ENCODE measurements at regions not wholly inside any gene's neighbourhood (a gene's known extent, or its start where the extent isn't known, plus 50 kb on each side); places are given as distances from the start of the nearest gene placed in this dataset.

- intact Hi-C loops (cut with micrococcal nuclease), result no loop called here
- DNase-seq (no peak), ATAC-seq (peak; percentile 88)
Observed at GRCh38 chr3:23663246-23663645, 142.5 kb upstream of the UBE2E1 start.

GRCh38 chr3:23663661-23664186, 142.0 kb upstream of the UBE2E1 start:
- intact Hi-C loops (cut with micrococcal nuclease), result no loop called here
- ATAC-seq, result peak; percentile 57

GRCh38 chr3:23664459-23664858, 141.3 kb upstream of the UBE2E1 start:
- ATAC-seq (no peak), DNase-seq (no peak)
- intact Hi-C loops (cut with micrococcal nuclease), result no loop called here

More at GRCh38 chr3:23663661-23664186, 142.0 kb upstream of the UBE2E1 start:
- no peak for DNase-seq

GRCh38 chr3:23665741-23666140, 140.0 kb upstream of the UBE2E1 start:
- no peak for ATAC-seq
- intact Hi-C loops (cut with micrococcal nuclease), result no loop called here
- DNase-seq, result no peak

- ATAC-seq, result no peak
- no peak for DNase-seq
- intact Hi-C loops (cut with micrococcal nuclease), result no loop called here
Observed at GRCh38 chr3:23666818-23667217, 138.9 kb upstream of the UBE2E1 start.

GRCh38 chr3:23667536-23668429, 138.0 kb upstream of the UBE2E1 start:
- intact Hi-C loops (cut with micrococcal nuclease), result no loop called here
- ATAC-seq (no peak), DNase-seq (no peak)

- intact Hi-C loops (cut with micrococcal nuclease), result no loop called here
- DNase-seq, result no peak
- no peak for ATAC-seq
Observed at GRCh38 chr3:23668430-23668904, 137.3 kb upstream of the UBE2E1 start.

- ATAC-seq, result no peak
- DNase-seq, result no peak
- intact Hi-C loops (cut with micrococcal nuclease), result no loop called here
Observed at GRCh38 chr3:23669541-23670255, 136.1 kb upstream of the UBE2E1 start.

GRCh38 chr3:23671851-23672589, 133.7 kb upstream of the UBE2E1 start:
- intact Hi-C loops (cut with micrococcal nuclease), result no loop called here
- DNase-seq (peak; percentile 61), ATAC-seq (peak; percentile 63)

GRCh38 chr3:23672628-23673027, 133.1 kb upstream of the UBE2E1 start:
- intact Hi-C loops (cut with micrococcal nuclease), result no loop called here
- ATAC-seq (no peak), DNase-seq (no peak)

GRCh38 chr3:23675010-23675409, 130.7 kb upstream of the UBE2E1 start:
- DNase-seq (no peak), ATAC-seq (no peak)
- intact Hi-C loops (cut with micrococcal nuclease), result no loop called here

- ATAC-seq (no peak), DNase-seq (no peak)
- intact Hi-C loops (cut with micrococcal nuclease), result no loop called here
Observed at GRCh38 chr3:23676093-23676492, 129.7 kb upstream of the UBE2E1 start.

- no peak for ATAC-seq
- no peak for DNase-seq
Observed at GRCh38 chr3:23682646-23683045, 123.1 kb upstream of the UBE2E1 start.

GRCh38 chr3:23685541-23686258, 120.1 kb upstream of the UBE2E1 start:
- DNase-seq (peak; percentile 49), ATAC-seq (peak; percentile 98)
- intact Hi-C loops (cut with micrococcal nuclease), result no loop called here

More at GRCh38 chr3:23682646-23683045, 123.1 kb upstream of the UBE2E1 start:
- intact Hi-C loops (cut with micrococcal nuclease), result no loop called here

- ATAC-seq, result no peak
- no peak for DNase-seq
- intact Hi-C loops (cut with micrococcal nuclease), result no loop called here
Observed at GRCh38 chr3:23686519-23686918, 119.2 kb upstream of the UBE2E1 start.

GRCh38 chr3:23691357-23691895, 114.3 kb upstream of the UBE2E1 start:
- intact Hi-C loops (cut with micrococcal nuclease), result no loop called here
- no peak for DNase-seq
- ATAC-seq, result no peak

GRCh38 chr3:23696842-23697241, 108.9 kb upstream of the UBE2E1 start:
- ATAC-seq, result no peak
- intact Hi-C loops (cut with micrococcal nuclease), result no loop called here
- DNase-seq, result no peak

GRCh38 chr3:23697416-23697815, 108.3 kb upstream of the UBE2E1 start:
- ATAC-seq (no peak), DNase-seq (no peak)
- intact Hi-C loops (cut with micrococcal nuclease), result no loop called here
